Stomach (tissue), 4 donors: ENCODE measurements at regions not wholly inside any gene's neighbourhood (a gene's known extent, or its start where the extent isn't known, plus 50 kb on each side); places are given as distances from the start of the nearest gene placed in this dataset.

Source experiments
- CTCF ChIP-seq, 7 experiments: fragments of 450-650 bp in 4 of 7; fragments of 200-600 bp in 3 of 7; sonication (generic) in 3 of 7; IDR thresholded peaks; one replicate each; pipeline ENCODE4 v1.5.1; 2016 to 2019; ENCODE audit warnings: antibody characterized with exemption in 7 of 7, control low read depth in 2 of 7, mild to moderate bottlenecking in 1 of 7
- EP300 ChIP-seq: sonication (generic); formaldehyde crosslinking; IDR thresholded peaks from one replicate; pipeline ENCODE4 v1.6.1; 2017; ENCODE audit warnings: antibody characterized with exemption
- POLR2A ChIP-seq, 4 donors: fragments of 450-650 bp; IDR thresholded peaks; one replicate each; pipeline ENCODE4 v1.6.1; 2016; ENCODE audit warnings: antibody characterized with exemption in 4 of 4, control low read depth in 2 of 4, mild to moderate bottlenecking in 1 of 4, moderate library complexity in 1 of 4
- POLR2AphosphoS5 ChIP-seq, 3 donors: sonication (generic); formaldehyde crosslinking; IDR thresholded peaks; one replicate each; pipeline ENCODE4 v1.6.1; 2016; ENCODE audit warnings: antibody characterized with exemption in 3 of 3

DNA sequence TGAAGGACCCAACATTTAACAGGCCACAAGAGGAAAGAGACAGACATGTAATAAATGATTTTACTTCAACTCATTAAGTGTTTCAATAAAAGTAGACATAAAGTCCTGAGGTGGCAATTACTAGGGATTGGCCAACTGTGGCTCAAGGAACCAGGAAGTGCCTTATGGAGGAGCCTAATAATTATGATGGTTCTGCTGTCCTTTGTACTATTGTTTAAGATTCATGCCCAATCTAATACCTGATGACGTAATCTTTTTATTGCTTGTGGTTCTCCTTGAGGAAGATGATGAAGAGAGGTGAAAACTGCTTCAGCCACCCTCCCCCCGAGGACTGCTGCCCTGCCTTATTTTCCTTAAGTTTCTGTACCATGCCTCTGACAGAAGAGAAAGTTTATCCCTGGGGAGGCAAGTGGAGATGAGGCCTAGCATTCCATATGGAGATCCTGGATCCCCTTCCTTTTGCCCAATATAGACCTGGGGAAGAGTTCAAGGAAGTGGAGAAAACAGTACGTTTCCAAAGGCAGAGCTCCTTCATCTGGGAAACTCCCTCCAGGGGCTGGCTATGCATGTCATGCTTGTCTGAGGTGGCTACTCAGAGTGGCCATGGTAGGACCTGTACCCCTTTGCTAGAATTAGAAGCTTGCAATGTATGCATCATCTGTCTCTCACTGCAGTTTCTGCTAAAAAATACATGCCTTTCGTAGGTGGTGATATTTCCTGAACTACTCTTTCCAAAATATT is 56.8 kb upstream of the FAT1 start:
- TF ChIP-seq POLR2A (IDR thresholded peaks at IDR 0.05) (no peak), CTCF (IDR thresholded peaks at IDR 0.05) (no peak), POLR2AphosphoS5 (IDR thresholded peaks at IDR 0.05) (no peak), EP300 (no peak)
